Calu3 (cell line): ENCODE measurements at regions not wholly inside any gene's neighbourhood (a gene's known extent, or its start where the extent isn't known, plus 50 kb on each side); places are given as distances from the start of the nearest gene placed in this dataset.
A peak's percentile ranks its signal among the peaks of the same experiment; 100 is the strongest.

Source experiments
- BruUV-seq: library from RNA; stranded (reverse); fragments of 400-500 nt; replicated peaks from 2 replicates; lab custom pipeline; 2021; lab: Mats Ljungman, UMichigan
- CTCF ChIA-PET: fragments of 300-600 bp; sonication (Branson Sonifier 250); formaldehyde crosslinking; loops from one replicate; lab custom pipeline; 2022; ENCODE audit warnings: antibody characterized with exemption; lab: Charles Lee
- DNase-seq: peaks from one replicate; pipeline ENCODE4 v3.0.0; 2022
- H3K27ac Mint-ChIP-seq: one replicate; pipeline ENCODE4 v1.8.0; 2022; ENCODE audit warnings: mixed read lengths; ENCODE audit not compliant: unreplicated experiment
- H3K27me3 Mint-ChIP-seq: one replicate; pipeline ENCODE4 v1.8.0; 2022; ENCODE audit warnings: mixed read lengths; ENCODE audit not compliant: unreplicated experiment
- H3K36me3 Mint-ChIP-seq: one replicate; pipeline ENCODE4 v1.8.0; 2022; ENCODE audit warnings: mild to moderate bottlenecking, moderate library complexity, mixed read lengths; ENCODE audit not compliant: insufficient read depth, unreplicated experiment
- H3K4me1 Mint-ChIP-seq: one replicate; pipeline ENCODE4 v1.8.0; 2022; ENCODE audit warnings: mild to moderate bottlenecking, low read depth, mixed read lengths; ENCODE audit not compliant: unreplicated experiment
- H3K4me3 Mint-ChIP-seq: one replicate; pipeline ENCODE4 v1.8.0; 2022; ENCODE audit warnings: mild to moderate bottlenecking, low read depth, moderate library complexity, mixed read lengths; ENCODE audit not compliant: unreplicated experiment
- H3K9me3 Mint-ChIP-seq: one replicate; pipeline ENCODE4 v1.8.0; 2022; ENCODE audit warnings: low read depth, mixed read lengths; ENCODE audit not compliant: unreplicated experiment
- CTCF ChIP-seq: fragments of 200-600 bp; IDR thresholded peaks from one replicate; pipeline ENCODE4 v1.8.0; 2022; ENCODE audit warnings: antibody characterized with exemption; ENCODE audit not compliant: unreplicated experiment
- intact Hi-C: fragments of 100-400 bp; cut with micrococcal nuclease; formaldehyde crosslinking; loops from one replicate; pipeline ENCODE4 v1.10.0; 2022; ENCODE audit not compliant: unreplicated experiment

- CTCF ChIA-PET, result no interaction called here
- no peak for DNase-seq
- no peak for TF ChIP-seq CTCF
- Mint-ChIP-seq H3K4me3 (no peak overlapping the region), H3K27ac (no peak overlapping the region), H3K9me3 (peaks cover 2% of the 10 kb centered on the region), H3K4me1 (peaks cover 25% of the 10 kb centered on the region), H3K36me3 (peaks cover 4% of the 10 kb centered on the region), H3K27me3 (no peaks in the 10 kb centered on the region)
- intact Hi-C loops, result no loop called here
- BruUV-seq, result no TSS peak
These were observed 301.5 kb upstream of the PRMT6 start for GRCh38 chr1:106754957-106755356.

- Mint-ChIP-seq H3K27ac (no peak overlapping the region), H3K4me3 (no peak overlapping the region), H3K4me1 (peaks cover 25% of the 10 kb centered on the region), H3K9me3 (no peaks in the 10 kb centered on the region), H3K36me3 (peaks cover 4% of the 10 kb centered on the region), H3K27me3 (no peaks in the 10 kb centered on the region)
- intact Hi-C loops, result no loop called here
- no peak for TF ChIP-seq CTCF
- BruUV-seq, result no TSS peak
- peak; percentile 19 for DNase-seq
- CTCF ChIA-PET, result no interaction called here
These were observed 300.6 kb upstream of the PRMT6 start for GRCh38 chr1:106755682-106756406.

- no TSS peak for BruUV-seq
- DNase-seq, result no peak
- Mint-ChIP-seq H3K27ac (no peak overlapping the region), H3K4me3 (no peak overlapping the region), H3K27me3 (no peaks in the 10 kb centered on the region), H3K9me3 (no peaks in the 10 kb centered on the region), H3K4me1 (peaks cover 25% of the 10 kb centered on the region), H3K36me3 (peaks cover 4% of the 10 kb centered on the region)
- CTCF ChIA-PET, result no interaction called here
- intact Hi-C loops, result no loop called here
- TF ChIP-seq CTCF, result no peak
These were observed 299.7 kb upstream of the PRMT6 start for GRCh38 chr1:106756752-106757151.

GRCh38 chr1:106768077-106768476 is 288.4 kb upstream of the PRMT6 start:
- CTCF ChIA-PET, result no interaction called here
- no TSS peak for BruUV-seq
- Mint-ChIP-seq H3K4me3 (peak overlapping the region; percentile 51), H3K4me1 (peaks cover 17% of the 10 kb centered on the region), H3K36me3 (peaks cover 4% of the 10 kb centered on the region), H3K27ac (peak overlapping the region; percentile 78), H3K27me3 (no peaks in the 10 kb centered on the region), H3K9me3 (no peaks in the 10 kb centered on the region)
- intact Hi-C loops, result loop anchor here (1.0 to 10.0 kb wide), 2 partner anchors 289 to 377 kb away; partner anchors contain the start of gene NTNG1
- DNase-seq, result peak; percentile 2
- no peak for TF ChIP-seq CTCF
